NB4 (cell line): ENCODE measurements at regions not wholly inside any gene's neighbourhood (a gene's known extent, or its start where the extent isn't known, plus 50 kb on each side); places are given as distances from the start of the nearest gene placed in this dataset.

Experiments used
- CTCF ChIP-seq: IDR thresholded peaks from one replicate; pipeline ENCODE4 v1.5.1; 2012; ENCODE audit warnings: low read depth, low read length
- MAX ChIP-seq: IDR thresholded peaks from 2 replicates; pipeline ENCODE4 v1.6.1; 2011; ENCODE audit warnings: low read depth, low read length
- MYC ChIP-seq: IDR thresholded peaks from 2 replicates; pipeline ENCODE4 v1.6.1; 2011; ENCODE audit warnings: low read depth, low read length
- POLR2A ChIP-seq: IDR thresholded peaks from 2 replicates; pipeline ENCODE4 v1.6.1; 2011; ENCODE audit warnings: mild to moderate bottlenecking; ENCODE audit not compliant: insufficient read length; ENCODE audit errors: extremely low read depth

DNA sequence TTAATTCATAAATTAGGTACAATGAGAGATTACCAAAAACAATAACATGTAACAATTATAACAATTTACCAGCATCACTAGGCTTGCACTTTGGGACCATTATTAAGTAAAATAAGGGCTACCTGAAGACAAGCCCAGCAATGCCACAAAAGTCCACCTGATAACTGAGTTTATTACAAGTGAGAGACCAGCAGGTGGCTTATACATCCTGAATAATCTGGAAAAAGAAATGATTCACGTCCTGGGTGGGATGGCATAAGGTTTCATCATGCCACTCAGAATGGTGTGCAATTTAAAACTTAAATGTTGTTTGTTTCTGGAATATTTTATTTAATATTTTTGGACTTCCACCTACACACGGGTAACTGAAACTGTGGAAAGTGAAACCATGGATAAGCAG lies 1287.1 kb upstream of the GBE1 start:
- no peak for TF ChIP-seq CTCF
- TF ChIP-seq MYC: no peak
- TF ChIP-seq POLR2A: no peak
- TF ChIP-seq MAX: no peak
